GM21786 (cell line): ENCODE measurements at regions not wholly inside any gene's neighbourhood (a gene's known extent, or its start where the extent isn't known, plus 50 kb on each side); places are given as distances from the start of the nearest gene placed in this dataset.

Source experiments
- ATAC-seq: cut with Tn5 transposase; IDR thresholded peaks from one replicate; pipeline ENCODE4 v1.9.1; 2021; ENCODE audit not compliant: unreplicated experiment

- no peak for ATAC-seq
These were observed 71.0 kb upstream of the OTUD4 start for GRCh38 chr4:145251391-145251790.

GRCh38 chr4:145248971-145249370, 68.6 kb upstream of the OTUD4 start:
- ATAC-seq: no peak

- ATAC-seq: no peak
These were observed 68.1 kb upstream of the OTUD4 start for GRCh38 chr4:145248502-145248901.

- ATAC-seq: peak; percentile 99
These were observed 53.8 kb upstream of the OTUD4 start for GRCh38 chr4:145234091-145234706.

GRCh38 chr4:145231906-145232700, 51.7 kb upstream of the OTUD4 start:
- no peak for ATAC-seq

GRCh38 chr4:145230726-145231125, 50.3 kb upstream of the OTUD4 start:
- ATAC-seq: no peak
